GM12892 (cell line): ENCODE measurements at regions not wholly inside any gene's neighbourhood (a gene's known extent, or its start where the extent isn't known, plus 50 kb on each side); places are given as distances from the start of the nearest gene placed in this dataset.

Experiments
- POLR2A ChIP-seq: IDR thresholded peaks from 2 replicates; pipeline ENCODE4 v1.6.1; 2011; ENCODE audit warnings: low read depth, low read length, control low read depth
- POLR2AphosphoS5 ChIP-seq: IDR thresholded peaks from 2 replicates; pipeline ENCODE4 v1.6.1; 2011; ENCODE audit warnings: low read depth, low read length, control low read depth

DNA sequence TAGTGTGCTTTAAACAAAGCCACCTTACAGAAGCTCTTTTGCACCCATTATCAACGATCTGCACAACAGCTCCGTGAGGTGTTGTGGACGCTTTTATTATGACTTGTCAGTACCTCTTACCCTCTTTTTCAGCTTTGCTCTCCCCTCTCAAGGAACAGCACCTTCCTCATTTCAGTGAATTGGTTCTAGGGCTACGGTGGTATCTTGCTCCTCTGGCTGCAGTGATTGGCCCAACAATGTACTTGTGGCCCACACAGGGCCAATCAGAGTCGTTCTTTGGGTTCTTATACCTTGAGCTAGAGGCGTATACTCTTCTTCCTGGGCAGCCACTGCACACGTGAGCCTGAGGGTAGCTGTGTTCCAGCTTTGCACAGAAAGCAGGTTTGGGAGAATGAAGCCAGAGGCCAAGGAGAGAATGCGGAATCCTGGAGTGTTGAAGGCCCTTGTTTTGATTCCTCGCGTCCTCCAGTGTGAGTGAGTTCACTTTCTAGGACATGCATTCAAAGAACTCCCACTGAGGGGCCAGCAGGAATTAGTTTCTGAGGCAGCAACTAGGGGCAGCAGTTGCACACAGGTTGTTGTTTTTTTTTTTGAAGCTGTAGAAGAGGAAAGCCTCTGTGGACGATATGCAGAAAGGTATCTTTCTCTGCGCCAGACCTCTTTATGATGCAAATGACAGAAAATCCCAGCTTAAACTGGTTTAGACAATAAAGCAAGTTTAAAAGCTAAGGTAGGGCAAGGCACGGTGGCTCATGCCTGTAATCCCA lies 49.8 kb upstream of the PDZD8 start:
- TF ChIP-seq POLR2AphosphoS5 (no peak), POLR2A (no peak)
